T-helper 17 cell (primary cell): ENCODE measurements at regions not wholly inside any gene's neighbourhood (a gene's known extent, or its start where the extent isn't known, plus 50 kb on each side); places are given as distances from the start of the nearest gene placed in this dataset.

Experiments
- ATAC-seq: fragments of 150-1000 bp; cut with Tn5 transposase; 2 replicates; pipeline ENCODE4 v1.10.0; 2021; ENCODE audit warnings: mild to moderate bottlenecking, moderate library complexity
- DNase-seq, 3 donors: peaks; one replicate each; pipeline versions ENCODE4 v3.0.0 to v3.0.0-alpha.2; 2020 to 2021
- H3K9me3 ChIP-seq: one replicate; pipeline ENCODE4 v1.7.0; 2013; ENCODE audit warnings: low read length, mild to moderate bottlenecking; ENCODE audit not compliant: control insufficient read depth, poor library complexity, severe bottlenecking
- H3K27ac Mint-ChIP-seq: one replicate; pipeline ENCODE4 v1.8.0; 2022; ENCODE audit warnings: mild to moderate bottlenecking, moderate library complexity, mixed read lengths
- H3K27me3 Mint-ChIP-seq: one replicate; pipeline ENCODE4 v1.8.0; 2022; ENCODE audit warnings: mixed read lengths
- H3K36me3 Mint-ChIP-seq: one replicate; pipeline ENCODE4 v1.8.0; 2022; ENCODE audit warnings: low read depth, mixed read lengths
- H3K4me1 Mint-ChIP-seq: one replicate; pipeline ENCODE4 v1.8.0; 2022; ENCODE audit warnings: mild to moderate bottlenecking, mixed read lengths
- H3K4me3 Mint-ChIP-seq: one replicate; pipeline ENCODE4 v1.8.0; 2022; ENCODE audit warnings: mild to moderate bottlenecking, moderate library complexity, mixed read lengths

DNA sequence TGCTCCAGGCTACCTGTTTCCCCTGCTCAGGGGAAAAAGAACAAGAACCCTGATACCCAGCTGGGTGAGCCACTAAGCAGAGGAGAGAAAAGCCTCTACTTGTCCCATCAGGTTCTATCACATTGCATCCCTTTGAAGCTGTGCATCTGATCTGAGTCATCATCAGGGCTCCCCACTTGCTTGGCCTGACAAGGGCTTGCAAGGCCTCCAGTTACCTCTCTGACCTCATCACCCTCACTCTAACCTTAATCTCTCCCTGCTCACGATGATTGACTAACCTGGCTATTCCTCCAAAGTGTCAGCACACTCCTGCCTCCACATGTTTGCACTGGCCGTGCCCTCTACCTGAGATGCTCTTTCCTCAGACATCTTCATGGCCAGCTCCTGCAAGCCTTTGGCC is 309.5 kb upstream of the CHD6 start:
- Mint-ChIP-seq H3K4me3 (no peak overlapping the region), H3K27ac (no peak overlapping the region), H3K4me1 (no peaks in the 10 kb centered on the region), H3K36me3 (no peaks in the 10 kb centered on the region), H3K27me3 (peaks cover 17% of the 10 kb centered on the region)
- DNase-seq (no peak), ATAC-seq (no peak)
- no peaks in the 10 kb centered on the region for H3K9me3 ChIP-seq

DNA sequence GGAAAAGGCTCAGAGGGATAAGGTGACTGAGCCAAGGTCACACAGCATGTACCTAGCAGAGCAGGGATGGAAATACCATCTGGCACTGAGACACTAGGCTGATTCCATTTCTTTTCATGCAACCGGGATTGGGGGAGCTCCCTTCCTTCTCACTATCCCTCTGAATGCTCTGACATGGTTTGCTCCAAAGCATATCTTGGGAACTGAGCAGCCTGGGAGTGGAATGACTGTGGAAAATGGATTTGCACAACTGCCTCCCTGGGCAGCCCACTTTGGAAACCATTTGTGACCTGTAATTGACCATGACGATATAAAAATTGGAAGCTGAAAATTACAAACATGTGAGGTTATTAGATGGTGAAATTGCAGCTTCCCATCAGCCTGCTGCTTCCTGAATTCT is 309.0 kb upstream of the CHD6 start:
- Mint-ChIP-seq H3K36me3 (no peaks in the 10 kb centered on the region), H3K27me3 (peaks cover 17% of the 10 kb centered on the region), H3K4me1 (no peaks in the 10 kb centered on the region), H3K27ac (no peak overlapping the region), H3K4me3 (no peak overlapping the region)
- DNase-seq (no peak), ATAC-seq (no peak)
- H3K9me3 ChIP-seq, result no peaks in the 10 kb centered on the region

DNA sequence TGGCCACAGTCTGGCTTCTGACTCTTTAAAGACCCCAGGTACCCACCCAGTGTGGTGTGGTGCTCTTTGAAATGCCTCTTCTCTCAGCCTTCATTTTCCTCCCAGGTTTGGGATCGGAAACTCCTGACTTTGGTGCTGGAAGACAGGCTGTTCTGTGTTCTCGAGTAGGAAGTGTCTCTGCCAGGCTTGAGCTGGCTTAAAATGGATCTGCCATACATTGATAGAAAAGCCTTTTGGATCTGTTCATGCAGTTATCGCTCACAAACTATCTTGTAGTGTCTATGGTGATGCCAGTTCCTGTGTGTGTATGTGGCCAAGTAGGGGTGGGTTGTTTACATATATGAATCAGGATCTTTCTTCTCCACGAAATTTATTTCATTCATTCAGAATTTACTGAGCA is 307.3 kb upstream of the CHD6 start:
- no peaks in the 10 kb centered on the region for H3K9me3 ChIP-seq
- no peak for DNase-seq
- H3K27me3 Mint-ChIP-seq, result peaks cover 17% of the 10 kb centered on the region
- no peaks in the 10 kb centered on the region for H3K36me3 Mint-ChIP-seq
- no peak overlapping the region for H3K27ac Mint-ChIP-seq
- H3K4me1 Mint-ChIP-seq, result no peaks in the 10 kb centered on the region
- no peak overlapping the region for H3K4me3 Mint-ChIP-seq
- ATAC-seq, result no peak

DNA sequence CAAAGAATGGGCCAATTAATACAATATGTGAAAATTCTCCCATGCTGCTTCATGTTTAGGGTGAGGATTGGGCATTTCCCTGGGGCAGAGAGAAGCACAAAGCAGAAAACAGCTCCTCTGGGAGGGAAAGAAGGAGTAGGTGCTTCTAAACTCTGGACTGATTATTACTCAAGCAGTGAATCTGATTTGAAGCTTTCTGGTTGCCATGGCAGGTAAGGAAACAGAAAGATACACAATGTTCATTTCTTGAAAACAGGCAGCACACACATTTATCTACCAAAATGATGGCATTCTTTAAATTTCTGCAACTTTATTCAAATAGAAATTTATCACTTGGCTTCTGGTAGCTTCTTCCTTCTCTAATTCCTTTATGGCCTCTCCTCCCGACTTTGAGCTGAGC is 305.4 kb upstream of the CHD6 start:
- ATAC-seq (no peak), DNase-seq (no peak)
- peaks cover 17% of the 10 kb centered on the region for H3K27me3 Mint-ChIP-seq
- H3K4me1 Mint-ChIP-seq, result no peaks in the 10 kb centered on the region
- no peak overlapping the region for H3K27ac Mint-ChIP-seq
- H3K9me3 ChIP-seq, result no peaks in the 10 kb centered on the region
- no peak overlapping the region for H3K4me3 Mint-ChIP-seq
- H3K36me3 Mint-ChIP-seq, result no peaks in the 10 kb centered on the region

DNA sequence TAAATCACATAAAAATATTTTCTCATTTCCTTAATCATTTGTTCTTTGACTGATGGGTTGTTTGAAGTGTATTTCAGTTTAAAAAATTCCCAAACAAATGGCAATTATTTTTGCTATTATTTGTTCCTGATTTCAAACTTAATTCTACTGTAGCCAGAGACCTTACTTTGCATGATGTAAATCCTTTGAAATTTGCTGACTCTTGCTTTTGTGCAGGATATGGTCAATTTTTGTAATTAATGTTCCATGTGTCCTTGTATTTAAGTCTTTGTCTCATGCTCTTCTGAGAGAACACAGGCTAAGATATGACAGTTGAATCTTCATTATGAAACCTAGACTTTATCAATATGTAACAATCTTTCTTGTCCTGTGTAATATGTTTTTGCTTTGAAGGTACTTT is 295.0 kb upstream of the CHD6 start:
- ATAC-seq (no peak), DNase-seq (no peak)
- Mint-ChIP-seq H3K4me1 (no peaks in the 10 kb centered on the region), H3K36me3 (no peaks in the 10 kb centered on the region), H3K27ac (no peak overlapping the region), H3K4me3 (no peak overlapping the region), H3K27me3 (no peaks in the 10 kb centered on the region)
- H3K9me3 ChIP-seq, result no peaks in the 10 kb centered on the region

DNA sequence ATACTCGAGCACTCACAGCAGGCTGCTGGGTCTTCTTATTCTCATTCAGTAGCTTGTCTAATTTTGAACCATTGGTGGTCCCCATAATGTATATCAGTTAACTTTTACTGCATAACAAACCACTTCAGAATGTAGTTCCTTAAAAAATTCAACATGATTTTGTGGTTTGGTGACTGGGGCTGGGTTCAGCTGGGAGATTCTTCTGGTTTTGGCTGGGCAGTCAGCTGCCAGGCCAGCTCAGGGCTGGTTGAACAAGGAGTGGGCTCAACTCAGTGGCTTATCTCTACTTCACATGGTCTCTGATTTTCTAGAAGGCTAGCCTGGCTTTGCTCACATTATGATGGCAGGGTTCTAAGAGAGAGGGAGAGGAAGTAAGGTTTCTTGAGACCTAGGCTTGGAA is 292.4 kb upstream of the CHD6 start:
- no peaks in the 10 kb centered on the region for H3K4me1 Mint-ChIP-seq
- H3K4me3 Mint-ChIP-seq, result no peak overlapping the region
- H3K36me3 Mint-ChIP-seq, result no peaks in the 10 kb centered on the region
- no peaks in the 10 kb centered on the region for H3K27me3 Mint-ChIP-seq
- no peak for DNase-seq
- no peak for ATAC-seq
- no peaks in the 10 kb centered on the region for H3K9me3 ChIP-seq
- H3K27ac Mint-ChIP-seq, result no peak overlapping the region

DNA sequence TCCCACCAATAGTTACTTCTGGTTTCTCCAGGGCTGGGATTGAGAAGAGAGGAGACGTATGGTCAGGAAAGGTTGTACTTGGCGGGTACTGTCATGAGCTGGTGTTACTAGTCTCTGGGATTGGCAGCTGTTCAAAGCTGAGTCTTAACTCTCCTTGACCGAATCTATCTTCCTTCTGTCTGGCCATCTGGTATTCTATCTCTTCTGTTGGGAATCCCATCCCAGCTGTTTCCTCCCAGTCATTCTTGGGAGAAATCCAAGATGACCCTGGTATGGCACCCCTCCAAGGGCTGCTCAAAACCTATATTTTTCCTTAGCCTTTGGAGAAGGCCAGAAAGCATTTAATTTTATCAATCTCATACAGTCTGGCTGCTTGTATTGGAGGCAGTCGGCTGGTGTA is 287.0 kb upstream of the CHD6 start:
- no peak overlapping the region for H3K4me3 Mint-ChIP-seq
- no peak for ATAC-seq
- no peaks in the 10 kb centered on the region for H3K9me3 ChIP-seq

DNA sequence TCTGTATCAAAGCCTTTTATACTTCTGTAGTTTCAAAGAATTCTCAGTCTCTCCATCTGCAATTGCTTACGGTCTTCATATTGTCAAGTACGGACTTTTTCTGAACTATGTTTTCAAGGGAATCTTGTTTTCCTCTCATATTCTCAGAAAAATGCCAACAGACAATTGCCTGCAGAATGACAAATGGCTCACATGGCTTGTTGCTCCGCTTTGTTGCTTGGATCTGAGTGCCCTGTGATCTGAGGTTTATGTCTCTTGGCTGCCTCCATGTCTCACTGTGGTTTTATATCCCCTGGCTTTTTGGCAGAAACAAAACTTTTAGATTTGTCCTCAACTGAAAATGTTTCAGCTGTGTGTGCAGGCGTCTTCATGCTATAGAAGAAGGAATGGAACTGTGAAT is 285.4 kb upstream of the CHD6 start:
- no peaks in the 10 kb centered on the region for H3K27me3 Mint-ChIP-seq
- DNase-seq, result no peak
- no peaks in the 10 kb centered on the region for H3K36me3 Mint-ChIP-seq
- H3K9me3 ChIP-seq, result no peaks in the 10 kb centered on the region
- H3K27ac Mint-ChIP-seq, result no peak overlapping the region
- no peaks in the 10 kb centered on the region for H3K4me1 Mint-ChIP-seq
- no peak for ATAC-seq
- H3K4me3 Mint-ChIP-seq, result no peak overlapping the region

More for the DNA sequence above, 287.0 kb upstream of the CHD6 start:
- H3K27ac Mint-ChIP-seq, result no peak overlapping the region
- H3K4me1 Mint-ChIP-seq, result no peaks in the 10 kb centered on the region
- DNase-seq, result no peak
- no peaks in the 10 kb centered on the region for H3K27me3 Mint-ChIP-seq
- no peaks in the 10 kb centered on the region for H3K36me3 Mint-ChIP-seq

DNA sequence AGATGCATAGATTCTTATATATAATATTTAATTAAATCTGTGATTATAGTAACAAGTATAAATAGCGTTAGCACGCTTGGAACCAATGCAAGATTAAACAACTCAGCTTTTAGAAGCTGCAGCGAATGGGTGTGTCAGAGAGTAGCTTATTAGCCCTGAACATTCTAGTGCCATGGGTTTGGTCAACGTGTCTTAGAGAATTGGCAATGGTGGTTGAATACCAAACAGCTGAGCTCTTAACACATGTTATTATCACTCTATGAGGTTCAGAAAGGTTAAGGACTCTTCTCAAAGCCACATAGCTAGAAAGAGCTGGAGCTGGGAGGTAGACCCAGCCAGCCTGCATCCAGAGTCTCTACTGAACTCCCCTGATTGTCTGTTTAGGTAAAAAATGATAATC is 284.2 kb upstream of the CHD6 start:
- H3K4me1 Mint-ChIP-seq, result no peaks in the 10 kb centered on the region
- H3K27ac Mint-ChIP-seq, result no peak overlapping the region
- ATAC-seq, result no peak

DNA sequence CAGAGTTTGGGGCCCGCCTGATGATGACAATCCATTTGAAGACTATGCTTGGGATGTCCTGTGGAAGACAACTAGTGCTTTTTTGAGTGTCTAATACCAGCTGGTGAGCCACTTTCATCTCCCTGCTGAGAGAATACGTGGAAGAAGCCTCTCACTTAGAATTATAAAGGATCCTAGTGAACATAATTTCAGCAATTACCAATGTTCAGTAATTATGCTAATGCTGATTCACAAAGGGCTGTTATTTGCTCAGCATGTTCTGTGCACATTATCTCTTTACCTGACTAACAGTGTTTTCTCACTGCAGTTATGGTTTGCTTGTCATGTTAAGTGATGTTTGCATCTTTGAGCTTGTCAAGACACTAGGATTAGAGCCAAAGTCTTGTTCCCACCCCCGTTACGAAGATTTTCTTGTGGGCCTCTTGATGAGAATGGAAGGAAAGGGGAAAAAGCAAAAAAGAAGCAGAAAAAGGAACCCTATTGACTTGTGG is 282.1 kb upstream of the CHD6 start:
- no peaks in the 10 kb centered on the region for H3K4me1 Mint-ChIP-seq

More for the DNA sequence above, 284.2 kb upstream of the CHD6 start:
- H3K36me3 Mint-ChIP-seq, result no peaks in the 10 kb centered on the region
- DNase-seq, result no peak
- H3K27me3 Mint-ChIP-seq, result no peaks in the 10 kb centered on the region
- no peaks in the 10 kb centered on the region for H3K9me3 ChIP-seq
- no peak overlapping the region for H3K4me3 Mint-ChIP-seq

DNA sequence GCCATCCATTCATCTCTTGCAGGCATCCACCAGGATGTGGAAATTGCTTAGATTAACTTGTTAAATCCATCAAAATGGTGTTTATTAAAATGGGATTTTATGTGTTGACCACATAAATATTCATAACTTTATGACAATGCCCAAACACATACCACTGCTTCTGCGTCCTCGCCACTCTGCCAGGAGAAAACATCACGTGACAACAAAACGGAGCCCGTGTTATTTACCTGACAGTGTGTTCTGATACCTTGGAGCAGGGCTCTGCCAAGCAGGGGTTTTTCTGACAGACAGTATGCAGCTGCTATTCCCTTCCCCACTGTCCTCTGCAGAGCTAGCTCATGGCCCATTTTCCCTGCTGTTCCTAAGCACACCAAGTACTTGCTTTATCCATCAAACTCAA is 279.5 kb upstream of the CHD6 start:
- no peak overlapping the region for H3K4me3 Mint-ChIP-seq
- no peaks in the 10 kb centered on the region for H3K36me3 Mint-ChIP-seq
- H3K27me3 Mint-ChIP-seq, result no peaks in the 10 kb centered on the region
- H3K9me3 ChIP-seq, result no peaks in the 10 kb centered on the region
- no peak for DNase-seq
- no peak for ATAC-seq
- no peaks in the 10 kb centered on the region for H3K4me1 Mint-ChIP-seq
- no peak overlapping the region for H3K27ac Mint-ChIP-seq

More for the DNA sequence above, 282.1 kb upstream of the CHD6 start:
- H3K36me3 Mint-ChIP-seq, result no peaks in the 10 kb centered on the region
- H3K27ac Mint-ChIP-seq, result no peak overlapping the region
- ATAC-seq (no peak), DNase-seq (no peak)
- no peak overlapping the region for H3K4me3 Mint-ChIP-seq
- no peaks in the 10 kb centered on the region for H3K9me3 ChIP-seq
- no peaks in the 10 kb centered on the region for H3K27me3 Mint-ChIP-seq

DNA sequence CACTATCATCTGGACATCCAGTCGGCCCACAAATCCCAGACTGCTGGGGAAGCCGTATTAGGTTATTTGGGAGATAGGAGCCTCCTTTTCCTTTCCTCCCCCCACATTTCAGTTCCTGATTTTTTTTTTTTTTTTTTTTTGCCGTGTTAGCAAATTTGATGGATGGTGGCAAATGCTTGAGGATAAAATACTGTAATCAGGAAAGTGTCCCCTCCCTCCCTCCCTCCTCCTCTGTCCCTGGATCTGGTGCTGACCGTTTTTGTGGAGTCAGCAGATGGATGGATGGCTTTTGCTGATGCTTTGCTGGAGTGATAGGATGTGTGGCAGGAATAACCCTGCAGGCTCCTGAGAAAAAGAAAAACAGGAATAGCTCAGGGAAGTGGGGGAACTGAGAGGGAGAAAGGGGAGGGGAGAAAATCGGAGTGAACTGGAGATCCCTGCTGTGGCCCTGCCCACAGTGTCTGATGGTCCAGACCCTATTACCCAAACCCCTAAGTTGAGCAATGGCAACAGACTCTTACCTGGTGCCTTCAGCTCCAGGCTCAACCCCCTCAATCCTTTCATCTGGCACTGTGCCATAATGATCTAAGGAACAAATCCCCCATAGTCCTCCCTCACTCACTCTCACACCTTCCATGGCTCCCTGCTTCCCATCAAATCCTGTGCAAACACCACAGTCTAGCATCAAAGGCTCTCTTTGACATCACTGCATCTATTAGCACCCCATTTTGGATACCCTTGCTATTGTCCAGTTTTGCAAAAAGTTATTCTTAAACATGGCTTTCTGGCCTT is 277.3 kb upstream of the CHD6 start:
- no peak overlapping the region for H3K27ac Mint-ChIP-seq
- no peaks in the 10 kb centered on the region for H3K36me3 Mint-ChIP-seq
- no peak for DNase-seq
- H3K27me3 Mint-ChIP-seq, result no peaks in the 10 kb centered on the region
- H3K4me3 Mint-ChIP-seq, result no peak overlapping the region
- H3K9me3 ChIP-seq, result no peaks in the 10 kb centered on the region
- no peak for ATAC-seq
- no peaks in the 10 kb centered on the region for H3K4me1 Mint-ChIP-seq

DNA sequence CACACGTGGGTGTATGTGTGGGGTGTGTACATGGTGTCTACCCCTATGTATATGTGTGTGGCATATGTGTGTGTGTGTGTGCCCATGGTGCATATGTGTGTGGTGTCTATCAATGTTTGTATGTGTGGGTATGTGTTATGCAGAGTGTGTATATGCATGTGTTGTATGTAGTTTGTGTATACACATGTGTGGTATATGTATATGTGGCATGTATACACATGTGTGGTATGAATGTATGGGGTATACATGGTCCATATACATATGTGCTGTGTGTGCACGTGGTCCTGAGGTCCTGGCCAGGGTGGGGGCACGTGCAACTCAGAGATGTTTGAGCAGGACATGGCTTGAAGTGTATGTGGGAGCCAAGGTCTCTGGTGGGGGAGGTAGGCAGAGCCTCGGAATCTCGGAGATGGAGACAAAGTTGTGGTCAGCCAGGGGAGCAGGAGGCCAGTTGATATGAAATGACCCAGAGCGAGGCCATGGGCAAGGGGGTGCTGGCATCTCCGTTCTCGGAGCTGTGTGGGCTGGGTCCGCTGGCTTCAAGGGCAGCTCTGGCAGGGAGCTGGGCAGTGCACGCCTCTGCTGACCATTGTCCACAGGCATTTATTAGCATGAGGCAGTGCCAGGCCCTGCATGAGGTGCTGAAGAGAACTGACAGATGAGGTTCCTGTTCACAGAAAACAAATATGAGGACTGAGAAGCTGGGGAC is 276.2 kb upstream of the CHD6 start:
- no peaks in the 10 kb centered on the region for H3K9me3 ChIP-seq
- Mint-ChIP-seq H3K27me3 (no peaks in the 10 kb centered on the region), H3K27ac (no peak overlapping the region), H3K4me1 (no peaks in the 10 kb centered on the region), H3K36me3 (no peaks in the 10 kb centered on the region), H3K4me3 (no peak overlapping the region)
- no peak for ATAC-seq
- no peak for DNase-seq

DNA sequence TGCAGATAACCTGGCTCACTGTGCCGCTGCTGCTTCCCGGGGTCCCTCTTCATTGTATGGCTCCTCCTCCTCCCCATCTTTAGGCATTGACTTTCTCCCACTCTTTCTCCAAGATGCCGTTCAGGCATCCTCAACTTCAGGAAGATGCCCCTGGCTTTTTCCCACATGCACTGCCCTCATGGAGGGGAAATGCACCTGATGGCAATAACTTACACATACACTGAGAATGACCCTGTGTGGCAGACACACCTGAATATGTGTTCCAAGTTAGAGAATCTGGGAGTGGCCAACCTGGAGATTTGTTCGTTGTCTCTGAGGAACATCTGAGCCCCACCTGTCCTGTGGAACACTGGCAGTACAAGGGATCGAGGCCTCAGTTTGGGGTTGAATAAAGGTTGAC is 273.9 kb upstream of the CHD6 start:
- Mint-ChIP-seq H3K27ac (no peak overlapping the region), H3K4me3 (no peak overlapping the region), H3K27me3 (peaks cover 6% of the 10 kb centered on the region), H3K36me3 (no peaks in the 10 kb centered on the region), H3K4me1 (no peaks in the 10 kb centered on the region)
- no peak for DNase-seq
- no peaks in the 10 kb centered on the region for H3K9me3 ChIP-seq
- ATAC-seq, result no peak
